ENCODE measurements at regions not wholly inside any gene's neighbourhood (a gene's known extent, or its start where the extent isn't known, plus 50 kb on each side); places are given as distances from the start of the nearest gene placed in this dataset.

GRCh38 chr1:213499444-213499843 lies 448.4 kb downstream of the RPS6KC1 start:
- peaks cover 0 to 26% (median 3%) of the 10 kb centered on the region in 11 donors for H3K9me3 ChIP-seq
- DNase-seq (no peak), ATAC-seq (no peak)
- H3K27me3 ChIP-seq, result no peaks in the 10 kb centered on the region
- H3K4me3 ChIP-seq, result no peak overlapping the region
- no peaks in the 10 kb centered on the region for H3K4me1 ChIP-seq
- intact Hi-C loops (cut with DNase I), result no loop called here
- TF ChIP-seq, protein P1, sequence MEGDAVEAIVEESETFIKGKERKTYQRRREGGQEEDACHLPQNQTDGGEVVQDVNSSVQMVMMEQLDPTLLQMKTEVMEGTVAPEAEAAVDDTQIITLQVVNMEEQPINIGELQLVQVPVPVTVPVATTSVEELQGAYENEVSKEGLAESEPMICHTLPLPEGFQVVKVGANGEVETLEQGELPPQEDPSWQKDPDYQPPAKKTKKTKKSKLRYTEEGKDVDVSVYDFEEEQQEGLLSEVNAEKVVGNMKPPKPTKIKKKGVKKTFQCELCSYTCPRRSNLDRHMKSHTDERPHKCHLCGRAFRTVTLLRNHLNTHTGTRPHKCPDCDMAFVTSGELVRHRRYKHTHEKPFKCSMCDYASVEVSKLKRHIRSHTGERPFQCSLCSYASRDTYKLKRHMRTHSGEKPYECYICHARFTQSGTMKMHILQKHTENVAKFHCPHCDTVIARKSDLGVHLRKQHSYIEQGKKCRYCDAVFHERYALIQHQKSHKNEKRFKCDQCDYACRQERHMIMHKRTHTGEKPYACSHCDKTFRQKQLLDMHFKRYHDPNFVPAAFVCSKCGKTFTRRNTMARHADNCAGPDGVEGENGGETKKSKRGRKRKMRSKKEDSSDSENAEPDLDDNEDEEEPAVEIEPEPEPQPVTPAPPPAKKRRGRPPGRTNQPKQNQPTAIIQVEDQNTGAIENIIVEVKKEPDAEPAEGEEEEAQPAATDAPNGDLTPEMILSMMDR (IDR thresholded peaks at IDR 0.05), result no peak
- WGBS, 2 donors, result 97% methylated on average over 4 of the region's 4 CpGs
- H3K27ac ChIP-seq, result no peak overlapping the region
- H3K36me3 ChIP-seq, result no peaks in the 10 kb centered on the region

DNA sequence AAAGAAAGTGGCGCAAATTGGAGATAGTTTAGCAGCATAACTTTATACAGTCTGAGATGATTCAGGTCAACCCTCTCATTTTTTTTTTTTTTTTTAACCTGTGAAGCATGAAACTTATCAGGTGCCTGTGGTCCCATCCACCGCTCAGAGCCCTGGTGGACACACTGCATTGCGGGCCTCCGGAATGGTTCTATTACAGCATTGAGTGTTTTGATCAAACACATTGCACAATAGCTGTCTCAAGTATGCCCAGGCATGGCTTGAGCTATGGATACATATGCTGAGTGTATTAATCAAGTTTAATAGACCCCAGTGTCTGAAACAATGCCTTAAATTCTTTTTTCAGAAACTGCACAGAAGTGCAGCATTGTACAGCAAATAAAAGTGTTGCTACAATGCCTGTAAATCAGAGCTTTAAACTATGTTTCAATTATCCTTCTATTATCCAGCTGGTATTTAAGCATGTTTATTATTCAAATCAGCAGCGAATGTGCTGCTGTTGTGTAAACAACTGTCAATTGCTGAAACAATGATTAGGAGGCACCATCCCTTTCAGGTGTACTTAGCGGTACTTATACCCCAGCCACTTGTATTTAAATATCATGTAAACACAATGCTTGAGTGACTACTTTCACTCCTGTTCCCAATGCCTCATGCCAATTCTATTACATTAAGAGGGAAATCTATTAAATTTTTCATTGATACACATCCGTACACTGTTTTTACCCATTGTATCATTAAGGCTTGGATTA lies 456.6 kb downstream of the RPS6KC1 start:
- Histone ChIP-seq H3K27me3 (no peaks in the 10 kb centered on the region), H3K4me3 (no peak overlapping the region), H3K9me3 (peaks cover 0 to 31% (median 6%) of the 10 kb centered on the region in 11 donors), H3K36me3 (no peaks in the 10 kb centered on the region), H3K4me1 (no peaks in the 10 kb centered on the region), H3K27ac (no peak overlapping the region)
- TF ChIP-seq, protein P1 (IDR thresholded peaks at IDR 0.05), result no peak
- intact Hi-C loops (cut with DNase I), result no loop called here
- ATAC-seq (no peak), DNase-seq (no peak)
- WGBS, 2 donors, result 79 to 81% methylated on average over 7 of the region's 7 CpGs

DNA sequence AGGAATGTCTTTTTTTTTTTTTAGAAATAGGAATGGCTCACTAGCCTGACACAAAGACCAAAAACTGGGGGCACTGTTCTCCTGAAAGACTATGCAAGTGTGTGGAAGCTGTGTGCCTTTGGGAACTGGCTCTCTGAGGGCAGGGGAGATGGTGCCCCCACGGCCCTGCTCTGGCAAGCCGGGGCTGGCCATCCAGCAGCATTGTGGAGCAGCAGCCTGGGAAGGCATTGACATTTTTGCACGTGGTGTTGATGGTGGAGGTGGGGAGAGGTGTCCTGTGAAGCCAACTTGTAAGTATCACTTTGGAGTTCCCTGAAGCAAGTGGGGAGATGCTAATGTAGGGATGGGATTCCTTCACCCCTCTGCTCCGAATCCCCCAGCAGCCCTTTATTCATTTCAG lies 460.1 kb downstream of the RPS6KC1 start:
- H3K9me3 ChIP-seq, result peaks cover 0 to 3% (median 0%) of the 10 kb centered on the region in 11 donors
- H3K27ac ChIP-seq, result no peak overlapping the region
- no peaks in the 10 kb centered on the region for H3K4me1 ChIP-seq
- no peaks in the 10 kb centered on the region for H3K27me3 ChIP-seq
- no peak for ATAC-seq
- H3K36me3 ChIP-seq, result no peaks in the 10 kb centered on the region
- TF ChIP-seq, protein P1 (IDR thresholded peaks at IDR 0.05), result no peak
- intact Hi-C loops (cut with DNase I), result no loop called here
- no peak for DNase-seq
- WGBS, 2 donors, result 56 to 70% methylated on average over 4 of the region's 4 CpGs
- H3K4me3 ChIP-seq, result no peak overlapping the region

GRCh38 chr1:213512316-213512715 lies 461.3 kb downstream of the RPS6KC1 start:
- no peak for DNase-seq
- WGBS, 2 donors, result 75% methylated on average over 5 of the region's 5 CpGs
- H3K4me1 ChIP-seq, result no peaks in the 10 kb centered on the region
- intact Hi-C loops (cut with DNase I), result no loop called here
- TF ChIP-seq, protein P1 (IDR thresholded peaks at IDR 0.05), result no peak
- H3K27me3 ChIP-seq, result no peaks in the 10 kb centered on the region
- H3K36me3 ChIP-seq, result no peaks in the 10 kb centered on the region
- ATAC-seq, result no peak
- H3K9me3 ChIP-seq, result peaks cover 0 to 3% (median 0%) of the 10 kb centered on the region in 11 donors
- H3K27ac ChIP-seq, result no peak overlapping the region
- no peak overlapping the region for H3K4me3 ChIP-seq
